ENCODE measurements at regions not wholly inside any gene's neighbourhood (a gene's known extent, or its start where the extent isn't known, plus 50 kb on each side); places are given as distances from the start of the nearest gene placed in this dataset.

DNA sequence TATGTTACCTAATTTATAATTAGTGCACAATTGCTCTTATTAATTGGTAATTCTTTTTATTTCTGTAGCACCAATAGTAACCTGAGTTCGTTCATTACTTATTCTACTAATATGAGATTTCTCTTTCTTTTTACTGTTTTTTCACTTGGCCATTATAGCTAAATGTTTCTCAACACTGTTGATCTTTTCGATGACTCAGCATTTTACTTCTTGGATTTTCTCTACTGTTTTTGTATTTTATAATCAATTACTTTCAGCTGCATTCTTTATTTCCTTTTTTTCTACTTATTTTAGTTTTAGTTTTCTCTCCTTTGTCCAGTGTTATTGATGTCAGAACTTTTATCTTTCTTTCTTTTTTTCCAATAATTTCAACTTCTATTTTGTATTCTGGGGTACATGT, 589.4 kb upstream of the SOX11 start:
- H3K4me3 ChIP-seq = no peak overlapping the region
- H3K9me3 ChIP-seq = peaks cover 9% of the 10 kb centered on the region
- H3K36me3 ChIP-seq = no peaks in the 10 kb centered on the region
- intact Hi-C loops (cut with DNase I) = no loop called here
- TF ChIP-seq, protein P1, sequence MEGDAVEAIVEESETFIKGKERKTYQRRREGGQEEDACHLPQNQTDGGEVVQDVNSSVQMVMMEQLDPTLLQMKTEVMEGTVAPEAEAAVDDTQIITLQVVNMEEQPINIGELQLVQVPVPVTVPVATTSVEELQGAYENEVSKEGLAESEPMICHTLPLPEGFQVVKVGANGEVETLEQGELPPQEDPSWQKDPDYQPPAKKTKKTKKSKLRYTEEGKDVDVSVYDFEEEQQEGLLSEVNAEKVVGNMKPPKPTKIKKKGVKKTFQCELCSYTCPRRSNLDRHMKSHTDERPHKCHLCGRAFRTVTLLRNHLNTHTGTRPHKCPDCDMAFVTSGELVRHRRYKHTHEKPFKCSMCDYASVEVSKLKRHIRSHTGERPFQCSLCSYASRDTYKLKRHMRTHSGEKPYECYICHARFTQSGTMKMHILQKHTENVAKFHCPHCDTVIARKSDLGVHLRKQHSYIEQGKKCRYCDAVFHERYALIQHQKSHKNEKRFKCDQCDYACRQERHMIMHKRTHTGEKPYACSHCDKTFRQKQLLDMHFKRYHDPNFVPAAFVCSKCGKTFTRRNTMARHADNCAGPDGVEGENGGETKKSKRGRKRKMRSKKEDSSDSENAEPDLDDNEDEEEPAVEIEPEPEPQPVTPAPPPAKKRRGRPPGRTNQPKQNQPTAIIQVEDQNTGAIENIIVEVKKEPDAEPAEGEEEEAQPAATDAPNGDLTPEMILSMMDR (IDR thresholded peaks at IDR 0.05) = no peak
- no peak for DNase-seq
- no peaks in the 10 kb centered on the region for H3K4me1 ChIP-seq
- no peak overlapping the region for H3K27ac ChIP-seq
- H3K27me3 ChIP-seq = no peaks in the 10 kb centered on the region
- no peak for ATAC-seq

DNA sequence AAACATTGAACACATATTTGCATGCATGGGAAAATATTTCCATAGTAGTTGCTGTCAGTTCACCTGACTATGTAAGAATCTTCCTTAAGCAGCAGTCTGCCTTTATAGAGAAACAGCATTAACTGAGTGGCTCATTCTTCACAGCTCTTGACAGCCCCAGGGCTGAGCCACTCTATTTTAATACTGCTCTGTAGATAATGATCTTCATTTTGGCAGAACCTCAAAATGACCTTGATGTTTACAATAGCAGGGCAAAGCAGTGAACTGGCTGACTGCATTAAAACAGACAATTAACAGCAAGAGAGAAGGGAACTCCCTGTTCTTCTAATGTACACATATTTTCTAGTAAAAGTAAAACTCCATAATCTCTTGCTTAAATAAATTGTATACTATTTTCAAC, 580.6 kb upstream of the SOX11 start:
- TF ChIP-seq, protein P1 (IDR thresholded peaks at IDR 0.05) = no peak
- intact Hi-C loops (cut with DNase I) = no loop called here
- Histone ChIP-seq H3K4me1 (no peaks in the 10 kb centered on the region), H3K4me3 (no peak overlapping the region), H3K27ac (no peak overlapping the region), H3K27me3 (no peaks in the 10 kb centered on the region), H3K9me3 (peaks cover 42% of the 10 kb centered on the region), H3K36me3 (no peaks in the 10 kb centered on the region)
- no peak for DNase-seq
- no peak for ATAC-seq

DNA sequence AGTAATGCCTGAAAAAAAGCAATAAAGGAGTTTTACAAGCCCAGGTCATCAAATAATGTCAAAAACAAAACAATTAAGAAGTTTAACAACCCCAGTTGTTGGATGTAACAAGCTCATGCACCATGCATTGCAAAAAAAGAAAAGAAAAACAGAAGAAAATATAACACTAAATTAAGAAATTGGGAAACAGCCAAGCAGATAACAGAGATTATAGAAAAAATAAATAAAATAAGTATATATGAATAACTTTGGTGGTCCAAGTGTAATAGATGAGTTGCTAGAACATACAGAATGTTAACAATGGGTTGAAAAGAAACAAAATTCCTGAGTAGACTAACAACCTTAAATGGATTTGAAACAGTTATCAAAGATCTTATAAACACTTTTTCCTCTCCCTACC, 573.1 kb upstream of the SOX11 start:
- no peak overlapping the region for H3K27ac ChIP-seq
- DNase-seq (no peak), ATAC-seq (no peak)
- H3K4me1 ChIP-seq = no peaks in the 10 kb centered on the region
- H3K9me3 ChIP-seq = peaks cover 10% of the 10 kb centered on the region
- no peak overlapping the region for H3K4me3 ChIP-seq
- intact Hi-C loops (cut with DNase I) = no loop called here
- H3K36me3 ChIP-seq = no peaks in the 10 kb centered on the region
- TF ChIP-seq, protein P1 (IDR thresholded peaks at IDR 0.05) = no peak
- H3K27me3 ChIP-seq = no peaks in the 10 kb centered on the region

DNA sequence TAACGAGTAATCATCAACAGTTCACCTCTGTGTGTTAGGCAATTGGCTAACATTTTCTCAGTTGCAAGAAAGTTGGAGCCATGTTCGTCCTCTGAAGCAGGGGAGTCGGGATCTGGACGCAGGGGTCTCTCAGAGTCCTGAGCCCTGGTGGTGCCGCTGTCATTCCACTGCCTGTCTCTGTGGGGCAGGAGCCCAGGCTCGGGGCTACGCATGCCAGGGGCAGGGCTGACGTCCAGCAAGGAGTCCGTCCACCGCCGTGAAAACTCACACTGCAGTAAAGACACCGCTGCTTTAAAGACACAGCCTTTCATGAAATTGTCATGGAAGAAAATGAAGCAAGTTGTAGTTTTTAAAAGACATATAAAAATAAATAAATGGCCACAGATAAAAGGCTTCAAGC, 571.1 kb upstream of the SOX11 start:
- no peak for DNase-seq
- intact Hi-C loops (cut with DNase I) = no loop called here
- H3K9me3 ChIP-seq = no peaks in the 10 kb centered on the region
- no peak for ATAC-seq
- no peaks in the 10 kb centered on the region for H3K27me3 ChIP-seq
- H3K4me1 ChIP-seq = no peaks in the 10 kb centered on the region
- TF ChIP-seq, protein P1 (IDR thresholded peaks at IDR 0.05) = no peak
- H3K4me3 ChIP-seq = no peak overlapping the region
- no peak overlapping the region for H3K27ac ChIP-seq
- H3K36me3 ChIP-seq = no peaks in the 10 kb centered on the region

DNA sequence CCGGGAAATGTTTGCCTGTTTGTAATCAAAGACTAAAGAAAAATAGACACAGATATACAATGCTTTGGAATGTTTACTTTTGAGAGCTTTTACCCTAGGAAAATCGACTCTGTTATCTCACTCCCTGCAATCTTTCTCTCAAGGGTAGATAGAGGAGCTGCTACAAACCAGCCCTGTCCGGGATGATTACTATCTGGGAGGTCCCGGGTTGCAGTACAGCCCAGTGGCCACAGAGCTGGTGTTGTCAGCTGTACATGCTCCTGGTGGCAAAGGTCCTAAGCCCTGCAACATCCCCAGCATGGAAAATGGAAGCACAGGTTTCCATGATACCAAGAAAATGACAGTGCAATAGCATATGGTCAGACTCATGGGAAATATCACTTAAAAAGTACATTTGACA, 570.5 kb upstream of the SOX11 start:
- Histone ChIP-seq H3K27ac (no peak overlapping the region), H3K36me3 (no peaks in the 10 kb centered on the region), H3K4me3 (no peak overlapping the region), H3K27me3 (no peaks in the 10 kb centered on the region), H3K4me1 (no peaks in the 10 kb centered on the region), H3K9me3 (no peaks in the 10 kb centered on the region)
- intact Hi-C loops (cut with DNase I) = no loop called here
- ATAC-seq = peak; percentile 40
- no peak for DNase-seq
- TF ChIP-seq, protein P1 (IDR thresholded peaks at IDR 0.05) = no peak

DNA sequence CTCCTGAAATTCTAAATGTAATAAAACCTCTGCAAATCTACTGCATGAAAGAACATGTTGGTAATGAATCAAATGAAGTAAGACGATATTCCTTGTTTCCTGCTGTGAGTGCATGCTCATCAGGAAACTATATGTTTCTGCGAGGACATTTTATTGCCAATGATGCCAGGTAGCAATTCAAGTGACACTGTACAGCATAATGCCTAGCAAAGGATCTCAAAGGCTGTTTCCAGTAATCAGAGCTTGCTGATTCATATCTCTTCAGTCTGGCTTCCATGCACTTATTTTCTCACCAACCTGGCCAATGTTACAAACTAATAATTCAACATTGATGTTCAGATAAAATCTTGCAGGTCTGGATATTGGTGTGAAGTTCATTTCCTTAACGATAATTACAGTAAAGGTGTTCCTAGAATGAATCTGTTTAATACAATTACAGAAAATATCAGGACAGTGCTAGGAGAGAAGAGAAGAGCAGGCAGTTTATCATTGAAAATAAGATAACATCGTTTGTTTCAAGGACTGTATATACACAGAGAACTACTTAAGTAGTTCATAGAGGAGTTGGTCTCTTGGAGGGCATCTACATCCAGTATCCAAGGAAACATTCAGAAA, 568.5 kb upstream of the SOX11 start:
- Histone ChIP-seq H3K27me3 (no peaks in the 10 kb centered on the region), H3K27ac (no peak overlapping the region), H3K9me3 (no peaks in the 10 kb centered on the region), H3K4me1 (no peaks in the 10 kb centered on the region), H3K36me3 (no peaks in the 10 kb centered on the region), H3K4me3 (no peak overlapping the region)
- TF ChIP-seq, protein P1 (IDR thresholded peaks at IDR 0.05) = no peak
- DNase-seq (no peak), ATAC-seq (no peak)
- intact Hi-C loops (cut with DNase I) = no loop called here

All from upper lobe of right lung (tissue), 1 donor.